GM21723 (cell line): ENCODE measurements at regions not wholly inside any gene's neighbourhood (a gene's known extent, or its start where the extent isn't known, plus 50 kb on each side); places are given as distances from the start of the nearest gene placed in this dataset.

Source experiments
- ATAC-seq: cut with Tn5 transposase; IDR thresholded peaks from one replicate; pipeline ENCODE4 v1.9.1; 2021; ENCODE audit warnings: mild to moderate bottlenecking, moderate library complexity; ENCODE audit not compliant: unreplicated experiment

- ATAC-seq: no peak
Measured at GRCh38 chr5:159638954-159639559, 277.2 kb upstream of the ADRA1B start.

GRCh38 chr5:159639590-159639989 is 276.7 kb upstream of the ADRA1B start:
- ATAC-seq: no peak

GRCh38 chr5:159640446-159640845 is 275.8 kb upstream of the ADRA1B start:
- ATAC-seq: no peak

GRCh38 chr5:159640921-159641320 is 275.4 kb upstream of the ADRA1B start:
- no peak for ATAC-seq

- ATAC-seq: no peak
Measured at GRCh38 chr5:159641371-159642039, 274.8 kb upstream of the ADRA1B start.

GRCh38 chr5:159642379-159642778 is 273.9 kb upstream of the ADRA1B start:
- no peak for ATAC-seq

GRCh38 chr5:159644053-159644452 is 272.2 kb upstream of the ADRA1B start:
- ATAC-seq: no peak

- ATAC-seq: no peak
Measured at GRCh38 chr5:159645179-159645846, 271.0 kb upstream of the ADRA1B start.

- no peak for ATAC-seq
Measured at GRCh38 chr5:159650803-159651202, 265.5 kb upstream of the ADRA1B start.

- no peak for ATAC-seq
Measured at GRCh38 chr5:159655757-159656409, 260.4 kb upstream of the ADRA1B start.

GRCh38 chr5:159657298-159657697 is 259.0 kb upstream of the ADRA1B start:
- no peak for ATAC-seq

GRCh38 chr5:159657771-159658170 is 258.5 kb upstream of the ADRA1B start:
- ATAC-seq: no peak

- no peak for ATAC-seq
Measured at GRCh38 chr5:159658266-159658925, 257.9 kb upstream of the ADRA1B start.

GRCh38 chr5:159660401-159660800 is 255.9 kb upstream of the ADRA1B start:
- no peak for ATAC-seq

GRCh38 chr5:159663986-159664385 is 252.3 kb upstream of the ADRA1B start:
- no peak for ATAC-seq

- ATAC-seq: no peak
Measured at GRCh38 chr5:159667286-159667685, 249.0 kb upstream of the ADRA1B start.

- no peak for ATAC-seq
Measured at GRCh38 chr5:159668556-159668955, 247.7 kb upstream of the ADRA1B start.

- no peak for ATAC-seq
Measured at GRCh38 chr5:159669559-159669958, 246.7 kb upstream of the ADRA1B start.

- no peak for ATAC-seq
Measured at GRCh38 chr5:159671886-159672285, 244.4 kb upstream of the ADRA1B start.

GRCh38 chr5:159673538-159673937 is 242.7 kb upstream of the ADRA1B start:
- ATAC-seq: no peak
